AG04449 (cell line): ENCODE measurements at regions not wholly inside any gene's neighbourhood (a gene's known extent, or its start where the extent isn't known, plus 50 kb on each side); places are given as distances from the start of the nearest gene placed in this dataset.

ENCODE experiments used
- CTCF ChIA-PET: fragments of 350-600 bp; formaldehyde crosslinking; extraction: SDS; loops from one replicate; lab custom pipeline; 2021; ENCODE audit warnings: antibody characterized with exemption; lab: Yijun Ruan, JAX
- POLR2A ChIA-PET: fragments of 400-600, 350-600 bp; formaldehyde crosslinking; extraction: SDS; loops from one replicate; lab custom pipeline; 2020; ENCODE audit warnings: antibody characterized with exemption, inconsistent platforms; lab: Yijun Ruan, JAX
- DNase-seq: peaks from one replicate; pipeline ENCODE4 v3.0.0-alpha.2; 2010; ENCODE audit warnings: low read depth, low spot score
- H3K4me3 ChIP-seq: 2 replicates; pipeline ENCODE4 v1.5.1; 2011; ENCODE audit warnings: low read depth, mild to moderate bottlenecking, control low read depth, low read length
- CTCF ChIP-seq: IDR thresholded peaks from one replicate; pipeline ENCODE4 v1.5.1; 2011; ENCODE audit warnings: mild to moderate bottlenecking, moderate library complexity, low read length, control low read depth, inconsistent platforms; ENCODE audit not compliant: insufficient read depth; ENCODE audit errors: missing control alignments

GRCh38 chr2:2887772-2888387 is 489.7 kb downstream of the EIPR1 start:
- TF ChIP-seq CTCF, result no peak
- POLR2A ChIA-PET, result no interaction called here
- no peak for DNase-seq

DNA sequence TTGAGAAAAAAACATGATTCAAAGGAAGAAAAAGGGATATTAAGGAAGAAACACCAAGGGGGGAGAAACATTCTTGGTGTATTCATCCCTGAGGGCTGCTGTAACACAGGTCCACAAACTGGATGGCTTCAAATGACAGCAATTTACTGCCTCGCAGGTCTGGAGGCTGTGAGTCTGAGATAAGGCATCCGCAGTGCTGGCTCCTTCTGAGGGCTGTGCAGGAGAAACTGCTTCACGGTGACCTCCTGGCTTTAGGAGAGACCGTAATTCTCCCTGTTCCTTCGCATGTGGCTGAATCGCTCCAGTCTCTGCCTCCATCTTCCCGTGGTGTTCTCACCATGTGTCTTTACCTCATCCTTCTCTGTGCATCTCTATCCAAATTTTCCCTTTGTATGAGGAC is 490.7 kb downstream of the EIPR1 start:
- ChIA-PET POLR2A (no interaction called here), CTCF (no interaction called here)
- H3K4me3 ChIP-seq, result no peak overlapping the region
- no peak for DNase-seq
- no peak for TF ChIP-seq CTCF

More at GRCh38 chr2:2887772-2888387, 489.7 kb downstream of the EIPR1 start:
- H3K4me3 ChIP-seq, result no peak overlapping the region
- CTCF ChIA-PET, result no interaction called here

- DNase-seq, result no peak
- ChIA-PET CTCF (no interaction called here), POLR2A (no interaction called here)
- TF ChIP-seq CTCF, result no peak
- no peak overlapping the region for H3K4me3 ChIP-seq
Measured at GRCh38 chr2:2881499-2881898, 496.1 kb downstream of the EIPR1 start.

DNA sequence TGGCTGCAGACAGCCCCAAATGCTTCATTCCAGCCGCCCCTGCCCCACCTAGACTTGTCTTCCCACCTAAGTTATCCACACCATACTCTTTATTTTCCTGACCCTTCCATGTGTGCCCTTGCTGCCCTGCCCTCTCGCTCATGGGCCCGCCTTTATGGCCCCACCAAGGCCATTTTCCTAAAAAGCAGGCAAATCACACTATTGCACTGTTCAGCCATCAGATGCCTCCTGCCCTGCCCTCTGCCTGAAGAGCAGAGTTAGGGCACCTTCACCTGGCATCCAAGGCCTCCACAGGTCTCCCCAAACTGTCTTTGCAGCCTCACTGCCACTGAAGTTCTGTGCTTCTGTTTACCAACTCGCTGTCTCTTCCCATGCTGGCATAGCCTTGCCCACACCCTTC is 496.7 kb downstream of the EIPR1 start:
- no peak for TF ChIP-seq CTCF
- no peak for DNase-seq
- ChIA-PET CTCF (no interaction called here), POLR2A (no interaction called here)
- no peak overlapping the region for H3K4me3 ChIP-seq

GRCh38 chr2:2879781-2880180 is 497.8 kb downstream of the EIPR1 start:
- no peak for DNase-seq
- no peak for TF ChIP-seq CTCF
- POLR2A ChIA-PET, result no interaction called here
- H3K4me3 ChIP-seq, result no peak overlapping the region
- CTCF ChIA-PET, result no interaction called here

- no peak for TF ChIP-seq CTCF
Measured at GRCh38 chr2:2879071-2879470, 498.5 kb downstream of the EIPR1 start.

More at GRCh38 chr2:2879071-2879470, 498.5 kb downstream of the EIPR1 start:
- CTCF ChIA-PET, result no interaction called here
- POLR2A ChIA-PET, result no interaction called here
- DNase-seq, result no peak
- no peak overlapping the region for H3K4me3 ChIP-seq
